T-helper 1 cell (primary cell): ENCODE measurements at regions not wholly inside any gene's neighbourhood (a gene's known extent, or its start where the extent isn't known, plus 50 kb on each side); places are given as distances from the start of the nearest gene placed in this dataset.
"Not testable (repeated sequence)": the region's sequence is repeated elsewhere in the genome, so short reads cannot be mapped to it uniquely, and the experiment has no call there.

ENCODE experiments used
- DNase-seq, 5 donors: peaks; one replicate each; pipeline ENCODE4 v3.0.0-alpha.2; 2012 to 2020

DNA sequence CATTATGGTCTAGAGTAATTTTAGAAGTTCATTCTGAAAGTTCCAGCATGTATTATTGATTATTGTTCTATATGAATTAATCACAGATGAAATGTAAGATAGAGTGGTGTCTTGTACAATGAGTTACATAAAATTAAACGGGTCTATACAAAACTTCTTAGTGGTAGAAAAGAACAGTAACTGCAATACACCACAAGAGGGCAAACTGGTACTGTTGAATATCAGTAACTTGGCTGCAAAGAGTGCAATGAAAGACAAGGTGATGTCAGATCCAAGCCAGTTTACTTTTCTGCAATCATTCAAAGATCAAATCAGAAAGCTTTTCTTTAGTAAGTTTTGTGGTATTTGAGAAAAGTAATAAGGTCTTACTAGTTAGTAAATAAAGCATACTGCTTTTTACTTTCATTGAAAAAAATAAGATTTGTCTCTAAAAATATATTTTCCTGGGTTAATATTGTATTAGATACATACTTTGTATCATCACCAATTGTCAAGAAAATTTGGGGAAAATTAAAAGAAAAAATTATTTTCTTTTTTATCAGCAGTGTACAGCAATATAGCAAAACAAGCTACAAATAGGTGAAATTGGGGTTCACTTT, 66.4 kb upstream of the BTG3 start:
- peak in 2 of 5 donors; percentile 14 to 64 for DNase-seq

DNA sequence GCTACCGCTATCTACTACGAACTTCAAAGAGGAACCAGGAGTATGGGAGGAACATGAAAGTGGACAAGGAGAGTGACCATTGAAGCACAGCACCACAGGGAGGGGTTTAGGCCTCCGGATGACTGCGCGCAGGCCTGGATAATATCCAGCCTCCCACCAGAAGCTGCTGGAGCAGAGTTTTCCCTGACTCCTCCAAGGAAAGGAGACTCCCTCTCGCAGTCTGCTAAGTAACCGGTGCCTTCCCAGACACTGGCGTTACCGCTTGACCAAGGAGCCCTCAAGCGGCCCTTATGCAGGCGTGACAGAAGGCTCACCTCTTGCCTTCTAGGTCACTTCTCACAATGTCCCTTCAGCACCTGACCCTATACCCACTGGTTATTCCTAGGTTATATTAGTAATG, 64.2 kb upstream of the BTG3 start:
- DNase-seq, result not testable (repeated sequence)

DNA sequence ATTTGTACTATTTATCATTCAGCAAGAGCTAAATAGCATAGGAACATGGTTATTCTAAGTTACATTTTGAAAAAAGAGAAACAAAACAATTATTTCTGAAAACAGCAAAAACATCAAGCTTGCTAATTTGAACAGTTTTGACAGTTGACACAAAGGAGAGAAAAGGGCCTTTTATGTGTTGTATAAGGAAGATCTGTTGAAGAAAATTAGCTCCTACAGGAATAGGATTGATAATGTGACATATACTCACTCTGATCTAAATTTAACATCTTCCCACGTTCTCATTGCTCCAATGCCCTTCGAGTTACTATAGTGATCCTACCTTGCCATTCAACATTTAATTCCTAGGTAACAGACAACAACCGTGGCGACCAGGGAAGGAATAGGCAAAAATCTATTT, 61.4 kb upstream of the BTG3 start:
- DNase-seq, result no peak

DNA sequence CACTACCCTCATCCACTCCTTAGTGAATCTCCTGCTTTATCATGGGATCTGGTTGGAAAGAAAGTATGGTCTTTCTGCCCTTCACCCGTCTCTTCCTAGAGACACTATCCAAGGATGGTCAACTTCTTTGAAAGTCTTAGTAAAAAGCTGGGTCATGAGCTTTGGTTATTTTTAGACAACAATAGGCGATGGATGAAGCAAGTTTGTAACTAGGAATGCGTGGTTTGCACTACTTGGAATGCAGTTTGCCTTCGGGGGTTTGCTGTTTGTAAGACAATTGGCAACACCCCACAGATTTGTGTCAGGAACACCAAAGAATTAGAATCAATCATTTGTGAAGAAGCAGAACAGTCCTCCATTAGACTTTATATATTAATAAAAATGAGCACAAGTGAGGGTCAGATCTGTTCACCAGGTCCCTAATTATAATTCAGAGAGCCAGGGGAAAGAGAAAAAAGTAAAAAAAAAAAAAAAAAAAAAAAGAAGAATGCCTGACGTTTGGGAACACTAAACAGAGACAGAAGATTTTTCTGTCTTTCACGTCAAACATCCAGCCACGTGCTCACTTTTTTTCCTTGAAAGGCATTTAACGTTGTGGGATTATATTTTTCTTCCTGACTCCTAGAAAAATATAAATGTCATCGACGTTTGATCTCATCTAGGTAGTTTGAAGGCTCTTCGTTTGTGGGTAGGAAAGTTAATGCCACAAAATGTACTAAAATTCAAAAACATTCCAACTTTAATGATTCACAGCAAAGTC, 60.7 kb upstream of the BTG3 start:
- no peak for DNase-seq

DNA sequence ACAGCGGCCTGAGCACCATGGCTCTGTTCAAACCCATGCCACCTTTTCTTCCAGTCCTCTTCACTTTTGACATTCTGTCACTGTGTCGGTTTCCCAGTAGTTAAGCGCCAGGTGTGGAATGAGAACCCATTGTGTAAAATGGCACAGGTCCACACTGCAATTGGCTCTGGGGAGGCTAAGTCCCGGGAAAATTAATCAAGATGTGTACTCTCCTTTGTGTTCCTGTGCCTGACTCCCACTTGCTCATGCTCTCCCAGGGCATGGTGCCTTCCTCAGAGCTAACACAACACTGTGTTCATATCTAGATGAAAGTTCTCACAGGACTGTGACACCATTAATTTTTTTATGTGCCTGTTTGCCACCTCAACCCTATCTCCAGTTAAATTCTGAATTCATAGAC, 59.0 kb upstream of the BTG3 start:
- DNase-seq, result no peak

DNA sequence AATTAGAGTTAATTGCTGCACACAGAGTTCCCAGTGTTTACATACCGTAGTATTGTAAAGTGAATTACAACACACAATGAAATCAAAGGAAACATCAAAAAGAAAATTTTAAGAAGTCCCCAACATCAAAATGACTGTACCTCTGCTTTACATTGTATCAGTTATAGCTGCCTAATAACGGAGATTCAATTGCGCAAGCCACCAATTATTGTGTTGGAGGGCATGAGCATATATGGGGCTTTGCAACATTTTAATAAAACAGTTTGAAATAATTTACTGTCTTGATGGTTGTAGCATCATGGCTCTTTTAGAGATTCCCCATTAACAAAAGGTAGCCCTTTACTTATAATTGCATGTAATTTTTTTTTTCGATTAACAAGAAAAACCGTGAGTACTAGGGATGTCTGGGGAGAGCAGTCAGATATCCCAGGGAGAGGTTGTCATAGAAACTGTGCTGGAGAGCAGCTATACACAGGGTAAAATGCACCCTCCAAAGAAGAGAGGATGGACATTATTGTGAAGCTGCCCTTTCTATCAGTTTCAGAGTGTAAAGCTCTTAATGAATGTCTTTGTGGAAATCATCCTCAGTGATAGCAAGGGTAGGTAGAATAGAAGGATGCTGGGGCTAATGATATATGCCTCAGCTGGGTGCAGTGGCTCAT, 55.9 kb upstream of the BTG3 start:
- no peak for DNase-seq

DNA sequence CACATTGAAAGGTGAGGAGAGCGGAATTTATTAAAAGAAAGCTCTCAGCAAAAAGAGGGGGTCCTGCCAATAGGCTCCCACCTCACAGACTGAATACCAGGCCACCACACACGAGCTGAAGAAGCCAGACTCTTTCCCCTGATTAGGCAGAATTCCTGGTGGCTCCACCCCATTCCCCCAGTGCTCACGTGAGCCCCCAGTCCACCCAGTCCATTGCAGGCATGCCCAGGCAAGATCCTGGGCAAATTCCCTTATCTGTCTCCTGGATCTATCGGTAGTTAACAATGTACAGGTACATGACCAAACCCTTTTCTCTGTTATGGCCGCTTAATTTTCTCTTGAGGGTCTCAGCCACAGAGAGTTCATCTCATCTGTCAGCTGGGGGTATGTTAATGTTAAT, 54.6 kb upstream of the BTG3 start:
- DNase-seq, result no peak
